ENCODE measurements at regions not wholly inside any gene's neighbourhood (a gene's known extent, or its start where the extent isn't known, plus 50 kb on each side); places are given as distances from the start of the nearest gene placed in this dataset.
A peak's percentile ranks its signal among the peaks of the same experiment; 100 is the strongest.

- no peak for DNase-seq
Observed at GRCh38 chr11:10923882-10924281, 66.0 kb upstream of the ZBED5 start.

GRCh38 chr11:10922892-10923291 is 65.0 kb upstream of the ZBED5 start:
- DNase-seq = no peak

GRCh38 chr11:10920875-10921274 is 63.0 kb upstream of the ZBED5 start:
- DNase-seq = no peak

GRCh38 chr11:10920205-10920604 is 62.4 kb upstream of the ZBED5 start:
- DNase-seq = no peak

- DNase-seq = no peak
Observed at GRCh38 chr11:10918698-10919097, 60.8 kb upstream of the ZBED5 start.

- no peak for DNase-seq
Observed at GRCh38 chr11:10918275-10918674, 60.4 kb upstream of the ZBED5 start.

- no peak for DNase-seq
Observed at GRCh38 chr11:10917802-10918201, 59.9 kb upstream of the ZBED5 start.

- no peak for DNase-seq
Observed at GRCh38 chr11:10916665-10917064, 58.8 kb upstream of the ZBED5 start.

GRCh38 chr11:10914050-10914449 is 56.2 kb upstream of the ZBED5 start:
- no peak for DNase-seq

GRCh38 chr11:10913075-10913474 is 55.2 kb upstream of the ZBED5 start:
- DNase-seq = no peak

GRCh38 chr11:10911907-10912306 is 54.1 kb upstream of the ZBED5 start:
- DNase-seq = no peak

GRCh38 chr11:10909141-10909883 is 51.5 kb upstream of the ZBED5 start:
- no peak for DNase-seq

GRCh38 chr11:10908215-10908951 is 50.5 kb upstream of the ZBED5 start:
- DNase-seq = peak; percentile 52
